Gastroesophageal sphincter (tissue), 4 donors: ENCODE measurements at regions not wholly inside any gene's neighbourhood (a gene's known extent, or its start where the extent isn't known, plus 50 kb on each side); places are given as distances from the start of the nearest gene placed in this dataset.
"Not testable (repeated sequence)": the region's sequence is repeated elsewhere in the genome, so short reads cannot be mapped to it uniquely, and the experiment has no call there.

Experiments
- ATAC-seq: fragments of 150-250 bp; one replicate; pipeline ENCODE4 v1.9.1; 2016; ENCODE audit warnings: mild to moderate bottlenecking, moderate library complexity
- H3K27ac ChIP-seq, 4 donors: fragments of 200-600 bp; sonication (generic) in 3 of 4; 1 replicate in 3 of 4; 2 replicates in 1 of 4; pipeline ENCODE4 v1.5.1; 2016 to 2019
- H3K27me3 ChIP-seq: fragments of 200-600 bp; sonication (generic); one replicate; pipeline ENCODE4 v1.5.1; 2019
- H3K36me3 ChIP-seq, 2 donors: fragments of 200-600 bp; sonication (generic); one replicate each; pipeline ENCODE4 v1.5.1; 2019; ENCODE audit warnings: control low read depth in 1 of 2
- H3K4me1 ChIP-seq, 3 donors: fragments of 200-600 bp; sonication (generic); 1 replicate in 2 of 3; 2 replicates in 1 of 3; pipeline ENCODE4 v1.5.1; 2016 to 2019; ENCODE audit warnings: control low read depth in 2 of 3
- H3K4me3 ChIP-seq, 2 donors: fragments of 200-600 bp; sonication (generic); one replicate each; pipeline ENCODE4 v1.5.1; 2019; ENCODE audit warnings: mild to moderate bottlenecking in 1 of 2, moderate library complexity in 1 of 2
- H3K9me3 ChIP-seq, 3 donors: fragments of 200-600 bp; sonication (generic); one replicate each; pipeline ENCODE4 v1.5.1; 2017 to 2019; ENCODE audit warnings: control low read depth in 2 of 3
- EP300 ChIP-seq: sonication (generic); formaldehyde crosslinking; IDR thresholded peaks from one replicate; pipeline ENCODE4 v1.6.1; 2017; ENCODE audit warnings: antibody characterized with exemption, mild to moderate bottlenecking
- POLR2A ChIP-seq, 2 donors: fragments of 450-650 bp; IDR thresholded peaks; one replicate each; pipeline ENCODE4 v1.6.1; 2017; ENCODE audit warnings: antibody characterized with exemption in 2 of 2, mild to moderate bottlenecking in 2 of 2, moderate library complexity in 1 of 2
- POLR2AphosphoS5 ChIP-seq: sonication (generic); formaldehyde crosslinking; IDR thresholded peaks from one replicate; pipeline ENCODE4 v1.6.1; 2017; ENCODE audit warnings: antibody characterized with exemption
- WGBS, 2 donors: methylation state at CpG; one replicate each; pipeline ENCODE4 v1.1.5; 2018; ENCODE audit warnings: low coverage in 1 of 2; 5-methylcytosine and 5-hydroxymethylcytosine counted together
- TF ChIP-seq, protein P1 (sequence below), 4 experiments: fragments of 200-600 bp in 2 of 4; fragments of 450-650 bp in 2 of 4; sonication (generic) in 1 of 4; IDR thresholded peaks; one replicate each; pipeline ENCODE4 v1.5.1; 2017 to 2019; ENCODE audit warnings: antibody characterized with exemption in 4 of 4, mild to moderate bottlenecking in 2 of 4, moderate library complexity in 2 of 4

DNA sequence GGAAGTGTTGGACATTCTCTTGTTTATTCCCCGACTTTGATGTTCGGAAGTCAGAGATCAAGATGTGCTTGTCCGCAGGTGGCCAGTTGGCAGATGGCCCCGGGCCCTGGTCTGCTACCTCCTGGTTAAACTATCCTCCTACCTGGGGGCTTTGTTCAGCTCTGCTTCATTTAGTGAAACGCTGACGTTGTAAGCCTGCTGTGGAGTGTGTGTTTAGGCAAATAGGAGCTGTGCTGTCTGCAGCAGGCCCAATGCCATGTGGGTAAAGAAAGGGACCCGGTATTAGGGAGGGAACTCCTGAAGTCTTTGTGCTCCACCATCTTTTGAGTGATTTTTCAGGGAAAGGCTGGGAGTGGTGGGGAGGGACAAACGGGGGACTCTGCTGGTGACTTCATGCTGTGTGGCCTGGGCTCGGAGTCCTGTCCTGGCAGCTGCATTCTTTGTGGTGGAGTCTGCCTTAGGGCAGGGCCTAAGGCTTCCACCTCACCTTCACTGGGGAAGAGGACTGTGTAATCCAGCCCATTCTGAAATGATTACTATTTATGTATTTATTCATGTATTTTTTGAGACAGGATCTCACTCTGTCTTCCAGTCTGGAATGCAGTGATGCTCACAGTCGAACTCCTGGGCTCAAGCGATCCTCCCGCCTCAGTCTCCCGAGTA is 171.1 kb upstream of the KLF6 start:
- Histone ChIP-seq H3K27ac (no peak overlapping the region), H3K9me3 (no peaks in the 10 kb centered on the region), H3K36me3 (no peaks in the 10 kb centered on the region), H3K27me3 (no peaks in the 10 kb centered on the region), H3K4me3 (no peak overlapping the region), H3K4me1 (no peaks in the 10 kb centered on the region)
- 70 to 83% methylated on average over 9 to 13 of the region's 13 CpGs for WGBS, 2 donors
- no peak for ATAC-seq
- TF ChIP-seq, protein P1, sequence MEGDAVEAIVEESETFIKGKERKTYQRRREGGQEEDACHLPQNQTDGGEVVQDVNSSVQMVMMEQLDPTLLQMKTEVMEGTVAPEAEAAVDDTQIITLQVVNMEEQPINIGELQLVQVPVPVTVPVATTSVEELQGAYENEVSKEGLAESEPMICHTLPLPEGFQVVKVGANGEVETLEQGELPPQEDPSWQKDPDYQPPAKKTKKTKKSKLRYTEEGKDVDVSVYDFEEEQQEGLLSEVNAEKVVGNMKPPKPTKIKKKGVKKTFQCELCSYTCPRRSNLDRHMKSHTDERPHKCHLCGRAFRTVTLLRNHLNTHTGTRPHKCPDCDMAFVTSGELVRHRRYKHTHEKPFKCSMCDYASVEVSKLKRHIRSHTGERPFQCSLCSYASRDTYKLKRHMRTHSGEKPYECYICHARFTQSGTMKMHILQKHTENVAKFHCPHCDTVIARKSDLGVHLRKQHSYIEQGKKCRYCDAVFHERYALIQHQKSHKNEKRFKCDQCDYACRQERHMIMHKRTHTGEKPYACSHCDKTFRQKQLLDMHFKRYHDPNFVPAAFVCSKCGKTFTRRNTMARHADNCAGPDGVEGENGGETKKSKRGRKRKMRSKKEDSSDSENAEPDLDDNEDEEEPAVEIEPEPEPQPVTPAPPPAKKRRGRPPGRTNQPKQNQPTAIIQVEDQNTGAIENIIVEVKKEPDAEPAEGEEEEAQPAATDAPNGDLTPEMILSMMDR (IDR thresholded peaks at IDR 0.05), result no peak
- TF ChIP-seq EP300 (no peak), POLR2AphosphoS5 (no peak), POLR2A (IDR thresholded peaks at IDR 0.05) (no peak)

- WGBS, 2 donors, result 81 to 88% methylated on average over 6 to 13 of the region's 13 CpGs
- ATAC-seq, result no peak
- no peaks in the 10 kb centered on the region for H3K27me3 ChIP-seq
- TF ChIP-seq POLR2A (IDR thresholded peaks at IDR 0.05) (no peak), POLR2AphosphoS5 (no peak)
- TF ChIP-seq, protein P1 (IDR thresholded peaks at IDR 0.05), result no peak
- no peak overlapping the region for H3K4me3 ChIP-seq
- no peaks in the 10 kb centered on the region for H3K9me3 ChIP-seq
- no peaks in the 10 kb centered on the region for H3K36me3 ChIP-seq
- H3K27ac ChIP-seq, result no peak overlapping the region
- no peaks in the 10 kb centered on the region for H3K4me1 ChIP-seq
These were observed 170.5 kb upstream of the KLF6 start for GRCh38 chr10:3955493-3955892.

GRCh38 chr10:3954615-3955014 is 169.6 kb upstream of the KLF6 start:
- ATAC-seq, result no peak
- Histone ChIP-seq H3K4me3 (no peak overlapping the region), H3K4me1 (no peaks in the 10 kb centered on the region), H3K27me3 (no peaks in the 10 kb centered on the region), H3K27ac (no peak overlapping the region), H3K9me3 (no peaks in the 10 kb centered on the region), H3K36me3 (no peaks in the 10 kb centered on the region)
- TF ChIP-seq POLR2A (IDR thresholded peaks at IDR 0.05) (no peak), POLR2AphosphoS5 (no peak)
- 77 to 81% methylated on average over 4 of the region's 4 CpGs for WGBS, 2 donors

DNA sequence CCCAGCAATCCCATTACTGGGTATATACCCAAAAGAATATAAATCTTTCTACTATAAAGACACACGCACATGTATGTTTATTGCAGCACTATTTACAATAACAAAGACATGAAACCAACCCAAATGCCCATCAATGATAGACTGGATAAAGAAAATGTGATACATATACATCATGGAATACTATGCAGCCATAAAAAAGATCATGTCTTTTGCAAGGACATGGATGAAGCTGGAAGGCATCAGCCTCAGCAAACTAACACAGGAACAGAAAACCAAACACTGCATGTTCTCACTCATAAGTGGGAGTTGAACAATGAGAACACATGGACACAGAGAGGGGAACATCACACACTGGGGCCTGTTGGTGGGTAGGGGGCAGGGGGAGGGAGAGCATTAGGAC is 169.0 kb upstream of the KLF6 start:
- not testable (repeated sequence) for H3K27ac ChIP-seq, H3K36me3 ChIP-seq, H3K4me1 ChIP-seq, H3K4me3 ChIP-seq, H3K9me3 ChIP-seq, H3K27me3 ChIP-seq, ATAC-seq
- 83 to 100% methylated on average over 1 of the region's 1 CpG for WGBS, 2 donors

GRCh38 chr10:3951993-3952392 is 167.0 kb upstream of the KLF6 start:
- 77 to 97% methylated on average over 5 to 12 of the region's 12 CpGs for WGBS, 2 donors
- ATAC-seq, result no peak
- H3K27ac ChIP-seq, result no peak overlapping the region

More at GRCh38 chr10:3951993-3952392, 167.0 kb upstream of the KLF6 start:
- TF ChIP-seq, protein P1 (IDR thresholded peaks at IDR 0.05), result no peak
- TF ChIP-seq EP300 (no peak), POLR2A (IDR thresholded peaks at IDR 0.05) (no peak), POLR2AphosphoS5 (no peak)
- Histone ChIP-seq H3K4me3 (no peak overlapping the region), H3K36me3 (no peaks in the 10 kb centered on the region), H3K4me1 (no peaks in the 10 kb centered on the region), H3K9me3 (no peaks in the 10 kb centered on the region), H3K27me3 (no peaks in the 10 kb centered on the region)
